ENCODE measurements at regions not wholly inside any gene's neighbourhood (a gene's known extent, or its start where the extent isn't known, plus 50 kb on each side); places are given as distances from the start of the nearest gene placed in this dataset.
"Not testable (repeated sequence)": the region's sequence is repeated elsewhere in the genome, so short reads cannot be mapped to it uniquely, and the experiment has no call there.

- not testable (repeated sequence) for DNase-seq
These were observed 56.6 kb downstream of the CHST2 start for GRCh38 chr3:143175940-143176894.

- DNase-seq = not testable (repeated sequence)
These were observed 58.4 kb downstream of the CHST2 start for GRCh38 chr3:143177965-143178364.

GRCh38 chr3:143178775-143179548, 59.4 kb downstream of the CHST2 start:
- DNase-seq = not testable (repeated sequence)

GRCh38 chr3:143179603-143180002, 60.0 kb downstream of the CHST2 start:
- DNase-seq = no peak

- not testable (repeated sequence) for DNase-seq
These were observed 61.3 kb downstream of the CHST2 start for GRCh38 chr3:143180860-143181259.

- DNase-seq = not testable (repeated sequence)
These were observed 62.4 kb downstream of the CHST2 start for GRCh38 chr3:143181977-143182376.

- DNase-seq = no peak
These were observed 63.5 kb downstream of the CHST2 start for GRCh38 chr3:143182866-143183664.

GRCh38 chr3:143183665-143183964, 64.0 kb downstream of the CHST2 start:
- DNase-seq = no peak

- DNase-seq = no peak
These were observed 64.5 kb downstream of the CHST2 start for GRCh38 chr3:143184099-143184498.

GRCh38 chr3:143185401-143185800, 65.8 kb downstream of the CHST2 start:
- DNase-seq = no peak

DNA sequence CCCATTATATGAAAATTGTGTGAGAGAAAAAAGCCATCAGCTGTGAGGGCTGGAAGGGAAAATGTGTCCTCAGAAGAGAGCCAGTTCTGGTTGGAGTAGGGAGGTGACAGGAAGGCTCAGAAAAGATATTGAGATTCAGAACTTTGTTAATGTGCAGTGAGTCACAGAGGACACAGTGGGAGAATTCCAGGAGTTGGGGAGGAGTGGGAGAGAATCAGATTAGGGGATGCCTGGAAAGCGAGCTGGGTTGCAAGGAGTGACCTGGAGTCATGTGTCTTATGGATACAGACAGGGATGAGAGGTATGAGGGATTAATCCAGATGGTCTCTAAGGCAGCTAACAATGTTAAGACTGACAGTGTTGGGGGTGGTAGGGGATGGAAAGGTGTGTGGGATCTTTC, 67.5 kb downstream of the CHST2 start:
- no peak for DNase-seq

GRCh38 chr3:143188881-143189280, 69.3 kb downstream of the CHST2 start:
- no peak for DNase-seq

DNA sequence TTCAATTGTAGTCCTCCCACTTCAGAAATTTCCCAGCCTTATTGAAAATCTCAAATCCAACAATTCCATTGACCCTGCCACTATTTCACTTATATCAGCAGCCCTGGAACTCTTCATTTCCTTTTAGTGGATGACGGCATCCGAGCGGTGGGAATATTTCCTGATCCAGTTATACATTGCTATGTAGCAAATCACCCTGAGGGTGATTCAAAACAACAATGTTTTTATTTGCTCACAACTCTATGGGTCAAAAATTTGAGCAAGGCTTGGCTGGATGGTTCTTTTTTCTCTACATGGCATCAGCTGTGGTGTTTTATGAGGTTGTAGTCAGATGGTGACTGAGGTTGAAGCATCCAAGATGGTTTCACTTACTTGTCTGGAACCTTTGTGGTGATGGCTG, 70.5 kb downstream of the CHST2 start:
- DNase-seq = no peak

GRCh38 chr3:143192193-143192592, 72.6 kb downstream of the CHST2 start:
- no peak for DNase-seq

DNA sequence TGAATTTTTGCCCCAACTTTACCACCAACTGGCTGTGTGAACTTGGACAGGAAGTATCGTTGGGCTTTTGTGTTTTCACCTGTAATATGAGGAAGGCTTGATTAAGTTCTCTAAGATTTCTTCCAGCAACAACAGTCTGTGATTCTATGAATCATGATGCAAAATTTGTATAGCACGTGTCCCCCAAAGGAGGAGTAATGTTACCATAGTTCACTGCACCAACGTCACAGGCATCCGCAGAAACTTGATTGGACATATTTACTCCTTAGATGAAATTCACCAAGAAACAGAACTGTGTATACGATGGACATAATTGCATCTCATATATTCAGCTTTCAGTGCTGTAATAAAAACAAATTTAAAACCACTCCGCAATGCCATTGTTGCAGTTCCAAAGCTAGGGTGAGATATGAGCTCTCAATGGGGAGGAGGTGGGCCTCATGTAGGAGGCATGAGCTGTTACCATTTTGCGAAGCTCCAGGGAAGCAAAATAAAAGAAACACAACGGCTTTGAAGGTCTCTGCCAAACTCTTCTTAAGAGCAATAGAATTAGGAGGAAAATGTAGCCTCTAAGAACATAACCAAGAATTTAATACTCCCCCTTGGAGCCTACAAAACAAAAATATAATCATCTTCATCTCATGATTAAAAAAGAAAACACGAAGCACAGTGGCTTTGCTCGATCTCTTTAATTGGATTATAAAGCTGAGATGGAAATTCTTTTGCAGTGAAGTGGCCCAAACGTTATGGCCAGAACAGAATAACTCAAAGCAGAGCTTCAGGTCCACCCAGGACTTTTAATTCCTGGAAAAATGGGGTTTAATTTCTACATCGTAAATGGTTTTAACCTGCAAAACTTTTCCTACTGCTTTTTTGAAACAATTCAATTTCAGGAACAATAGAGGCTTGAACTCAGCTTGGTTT, 80.7 kb downstream of the CHST2 start:
- no peak for DNase-seq

DNA sequence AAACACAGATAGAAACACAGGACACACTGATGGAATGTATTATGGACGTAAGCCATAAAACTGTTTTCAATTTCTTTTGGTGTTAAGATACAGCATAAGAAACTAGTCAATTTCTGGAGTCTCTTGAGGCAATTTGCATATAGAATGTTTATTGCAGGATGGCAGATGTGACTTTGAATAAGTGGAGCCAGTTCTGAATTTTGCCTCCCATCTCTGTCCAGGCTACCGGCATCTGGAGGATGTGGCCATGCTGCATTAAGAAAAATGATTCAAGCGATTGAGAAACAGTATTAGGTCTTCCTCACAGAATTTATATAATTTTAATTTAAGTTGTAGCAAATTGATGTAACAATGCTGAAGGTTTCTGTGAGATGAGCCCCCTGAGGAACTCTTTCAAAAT, 81.5 kb downstream of the CHST2 start:
- DNase-seq = no peak

DNA sequence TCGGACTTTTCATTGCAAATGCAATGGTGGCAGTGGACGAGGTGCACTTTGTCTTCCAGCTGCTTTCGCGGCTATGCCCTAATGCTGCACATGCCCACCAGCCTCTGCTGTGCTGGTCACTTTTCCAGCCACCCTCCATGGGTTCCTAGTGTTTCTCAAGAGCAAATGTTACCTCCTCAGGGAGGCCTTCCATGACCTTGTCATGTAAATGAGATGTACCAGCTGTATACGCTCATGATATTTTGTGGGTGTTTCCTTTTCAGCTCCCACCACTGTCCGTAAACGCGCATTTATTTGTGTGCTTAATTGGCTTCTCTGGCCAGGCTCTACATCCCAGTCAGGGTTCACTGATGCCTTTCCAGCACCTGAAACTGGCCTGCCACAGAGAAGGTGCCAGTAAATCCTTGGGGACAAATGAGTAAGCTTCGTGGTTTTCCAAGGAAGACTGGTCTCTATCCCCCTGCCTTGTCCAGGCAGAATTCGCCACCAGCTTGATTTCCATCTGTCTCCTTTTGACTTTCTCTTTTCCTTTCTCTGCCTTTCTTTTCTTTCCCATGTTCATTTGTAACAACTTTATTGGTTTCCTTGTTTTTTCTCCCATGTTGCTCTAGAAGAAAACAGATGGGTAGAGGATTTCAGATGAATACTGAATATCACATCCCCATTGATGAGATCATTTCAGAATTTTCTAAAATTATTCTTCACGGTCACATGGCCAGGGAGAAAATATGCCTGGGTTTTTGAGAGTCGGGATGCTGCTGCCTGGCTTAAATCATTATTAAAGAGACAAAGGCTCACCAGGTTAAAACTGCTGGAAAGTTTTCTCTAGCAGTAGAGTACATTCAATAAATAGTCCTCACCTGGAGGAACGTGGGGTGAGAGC, 82.5 kb downstream of the CHST2 start:
- DNase-seq = peak; percentile 32

- no peak for DNase-seq
These were observed 83.6 kb downstream of the CHST2 start for GRCh38 chr3:143203142-143203541.

- no peak for DNase-seq
These were observed 84.3 kb downstream of the CHST2 start for GRCh38 chr3:143203848-143204247.

DNA sequence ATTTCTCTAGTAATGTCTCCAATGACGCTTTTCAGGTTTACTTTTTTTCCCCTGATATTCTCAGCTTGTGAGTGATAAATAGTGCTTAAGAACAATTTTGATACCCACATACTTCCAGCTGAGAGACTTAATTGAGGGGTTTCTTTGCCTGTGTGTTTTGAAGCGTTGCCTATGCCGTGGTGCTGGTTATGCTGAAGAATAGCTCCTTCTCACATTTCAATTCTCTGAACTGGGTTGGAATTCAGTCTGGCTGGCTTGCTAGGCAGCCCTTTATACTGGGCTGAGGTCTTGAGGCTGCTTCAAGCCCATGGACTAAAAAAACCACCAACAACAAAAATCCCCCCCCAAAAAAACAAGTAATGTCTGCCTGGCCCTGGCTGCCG, 87.4 kb downstream of the CHST2 start:
- peak; percentile 77 for DNase-seq

GRCh38 chr3:143207338-143207961, 87.9 kb downstream of the CHST2 start:
- DNase-seq = peak; percentile 75
